Spleen (tissue), 11 donors: ENCODE measurements at regions not wholly inside any gene's neighbourhood (a gene's known extent, or its start where the extent isn't known, plus 50 kb on each side); places are given as distances from the start of the nearest gene placed in this dataset.

Experiments
- DNase-seq: peaks from one replicate; pipeline ENCODE4 v3.0.0-alpha.2; 2020
- H3K27ac ChIP-seq, 8 donors: fragments of 200-600 bp; sonication (generic) in 7 of 8; 1 replicate in 4 of 8; 2 replicates in 4 of 8; pipeline versions ENCODE4 v1.5.0 to v1.8.0; 2016 to 2021; ENCODE audit warnings: inconsistent platforms in 4 of 8, mild to moderate bottlenecking in 4 of 8, moderate library complexity in 1 of 8
- H3K27me3 ChIP-seq, 7 donors: fragments of 200-600 bp; sonication (generic) in 6 of 7; replicated peaks in 1 of 7; 1 replicate in 4 of 7; 2 replicates in 3 of 7; pipeline versions ENCODE4 v1.5.0 to v1.8.0; 2016 to 2021; ENCODE audit warnings: inconsistent platforms in 3 of 7, mild to moderate bottlenecking in 1 of 7
- H3K36me3 ChIP-seq, 6 donors: fragments of 200-600 bp; sonication (generic) in 5 of 6; 1 replicate in 4 of 6; 2 replicates in 2 of 6; pipeline versions ENCODE4 v1.5.0 to v1.8.0; 2016 to 2021; ENCODE audit warnings: inconsistent platforms in 2 of 6
- H3K4me1 ChIP-seq, 6 donors: fragments of 200-600 bp; sonication (generic) in 5 of 6; 1 replicate in 3 of 6; 2 replicates in 3 of 6; pipeline versions ENCODE4 v1.5.0 to v1.8.0; 2016 to 2021; ENCODE audit warnings: inconsistent platforms in 3 of 6
- H3K4me3 ChIP-seq, 8 donors: fragments of 200-600 bp; sonication (generic) in 7 of 8; 1 replicate in 4 of 8; 2 replicates in 4 of 8; pipeline versions ENCODE4 v1.5.0 to v1.8.0; 2016 to 2021; ENCODE audit warnings: inconsistent platforms in 4 of 8, mild to moderate bottlenecking in 4 of 8, moderate library complexity in 2 of 8
- H3K9me3 ChIP-seq, 8 donors: fragments of 200-600 bp; sonication (generic) in 7 of 8; 1 replicate in 4 of 8; 2 replicates in 4 of 8; pipeline versions ENCODE4 v1.5.0 to v1.8.0; 2016 to 2021; ENCODE audit warnings: inconsistent platforms in 4 of 8
- CTCF ChIP-seq, 11 experiments: fragments of 200-600 bp in 7 of 11; fragments of 450-650 bp in 4 of 11; sonication (generic) in 4 of 11; IDR thresholded peaks in 8 of 11; conservative IDR thresholded peaks in 3 of 11; 1 replicate in 7 of 11; 2 replicates in 4 of 11; pipeline versions ENCODE4 v1.4.0 to v1.8.0; 2016 to 2021; ENCODE audit warnings: antibody characterized with exemption in 11 of 11, inconsistent platforms in 4 of 11, mild to moderate bottlenecking in 1 of 11
- POLR2A ChIP-seq, 3 donors: fragments of 450-650 bp; IDR thresholded peaks; one replicate each; pipeline ENCODE4 v1.5.1; 2017; ENCODE audit warnings: antibody characterized with exemption in 3 of 3, mild to moderate bottlenecking in 1 of 3
- POLR2AphosphoS5 ChIP-seq, 3 donors: sonication (generic); formaldehyde crosslinking; IDR thresholded peaks; one replicate each; pipeline ENCODE4 v1.5.1; 2017; ENCODE audit warnings: antibody characterized with exemption in 3 of 3
- WGBS, 5 donors: extraction: QIAGEN DNeasy Blood & Tissue Kit in 3 of 5; methylation state at CpG; one replicate each; pipeline versions ENCODE4 v1.1.5 to v1.1.7; 2013 to 2018; 5-methylcytosine and 5-hydroxymethylcytosine counted together
- intact Hi-C: fragments of 100-400 bp; cut with DNase I; formaldehyde crosslinking; loops from one replicate; pipeline ENCODE4 v1.15.0; 2023; ENCODE audit warnings: low total_unique reads
- donor health status: healthy with polysubstance abuse.
- donor health status: DM: no; HTN: no; CAD: no; lungs with moderate emphysema.
- donor health status: DM: no; HTN: no; CAD: no.
- donor health status: Bipolar disorder and iron deficiency.
- donor health status: healthy.
- donor health status: DM: no; HTN: no; CAD: no.
- donor health status: DM: yes; HTN: yes; CAD: no.

DNA sequence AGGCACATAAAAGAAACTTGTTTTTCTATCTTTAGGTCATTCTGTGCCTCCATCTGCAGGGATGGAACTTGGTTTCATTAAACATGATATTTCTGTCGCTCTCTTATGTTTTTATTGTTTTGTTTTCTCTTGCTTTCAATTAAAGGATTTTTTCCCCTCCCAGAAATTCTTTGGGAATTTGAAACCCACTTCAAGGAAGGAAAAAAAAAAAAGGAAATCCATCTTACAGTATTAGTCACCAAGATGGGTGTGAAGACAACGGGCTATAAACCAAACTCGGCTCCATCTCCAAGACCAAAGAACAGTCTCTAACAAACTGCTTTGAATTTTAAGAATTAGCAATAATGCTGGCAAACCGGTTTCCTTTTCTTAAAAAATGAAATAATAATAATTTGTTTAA is 244.1 kb downstream of the BCL11A start:
- Histone ChIP-seq H3K36me3 (no peaks in the 10 kb centered on the region), H3K27me3 (no peaks in the 10 kb centered on the region), H3K27ac (no peak overlapping the region), H3K4me3 (no peak overlapping the region), H3K4me1 (peaks cover 0 to 41% (median 11%) of the 10 kb centered on the region in 6 donors), H3K9me3 (no peaks in the 10 kb centered on the region)
- TF ChIP-seq CTCF (IDR thresholded peaks at IDR 0.05 in 8 of 11, conservative IDR thresholded peaks at IDR 0.05 in 3 of 11) = no peak
- no peak for DNase-seq
- intact Hi-C loops = no loop called here
- 77 to 91% (median 79%) methylated on average over 4 of the region's 4 CpGs for WGBS, 5 donors

- intact Hi-C loops = no loop called here
- 36 to 51% (median 40%) methylated on average over 5 of the region's 5 CpGs for WGBS, 5 donors
- Histone ChIP-seq H3K27me3 (no peaks in the 10 kb centered on the region), H3K27ac (no peak overlapping the region), H3K4me1 (peaks cover 0 to 31% (median 5%) of the 10 kb centered on the region in 6 donors), H3K36me3 (no peaks in the 10 kb centered on the region), H3K9me3 (no peaks in the 10 kb centered on the region), H3K4me3 (no peak overlapping the region)
- no peak for DNase-seq
- no peak for TF ChIP-seq POLR2AphosphoS5 (IDR thresholded peaks at IDR 0.05)
- TF ChIP-seq CTCF (IDR thresholded peaks at IDR 0.05 in 8 of 11, conservative IDR thresholded peaks at IDR 0.05 in 3 of 11) = no peak
- no peak for TF ChIP-seq POLR2A (IDR thresholded peaks at IDR 0.05)
These were observed 247.1 kb downstream of the BCL11A start for GRCh38 chr2:60306267-60306861.

DNA sequence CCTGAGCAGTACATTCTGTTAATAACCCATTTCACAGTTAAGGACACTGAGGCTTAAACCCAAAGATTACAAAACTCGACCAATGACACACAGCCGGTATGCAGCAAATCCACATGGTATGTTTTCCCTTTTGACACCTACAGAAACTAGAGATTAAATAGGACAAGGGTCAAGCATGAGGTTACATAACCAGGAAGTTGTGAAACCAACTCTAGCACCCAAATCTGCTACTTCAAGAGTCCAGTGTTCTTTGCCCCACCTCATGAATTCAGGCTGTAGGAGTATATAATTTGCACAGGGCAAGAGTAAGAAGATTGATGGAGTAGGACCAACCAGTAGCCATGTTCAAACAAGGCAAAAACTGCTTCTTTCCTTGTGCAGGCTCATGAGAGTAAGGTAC is 249.8 kb downstream of the BCL11A start:
- 58 to 89% (median 77%) methylated on average over 2 of the region's 2 CpGs for WGBS, 5 donors
- no peak for TF ChIP-seq POLR2AphosphoS5 (IDR thresholded peaks at IDR 0.05)
- no peak for TF ChIP-seq CTCF (IDR thresholded peaks at IDR 0.05 in 8 of 11, conservative IDR thresholded peaks at IDR 0.05 in 3 of 11)
- no peak for TF ChIP-seq POLR2A (IDR thresholded peaks at IDR 0.05)
- DNase-seq = no peak

GRCh38 chr2:60302377-60303126 is 250.9 kb downstream of the BCL11A start:
- no peak for DNase-seq
- Histone ChIP-seq H3K27ac (no peak overlapping the region), H3K9me3 (no peaks in the 10 kb centered on the region), H3K4me3 (no peak overlapping the region), H3K4me1 (peaks cover 0 to 21% (median 3%) of the 10 kb centered on the region in 6 donors), H3K27me3 (no peaks in the 10 kb centered on the region), H3K36me3 (no peaks in the 10 kb centered on the region)
- no peak for TF ChIP-seq POLR2AphosphoS5 (IDR thresholded peaks at IDR 0.05)
- intact Hi-C loops = no loop called here
- WGBS, 5 donors = 88 to 97% (median 93%) methylated on average over 6 of the region's 6 CpGs

More for the DNA sequence above, 249.8 kb downstream of the BCL11A start:
- no peak overlapping the region for H3K27ac ChIP-seq
- intact Hi-C loops = no loop called here
- peaks cover 0 to 21% (median 3%) of the 10 kb centered on the region in 6 donors for H3K4me1 ChIP-seq
- no peaks in the 10 kb centered on the region for H3K9me3 ChIP-seq
- H3K36me3 ChIP-seq = no peaks in the 10 kb centered on the region
- no peak overlapping the region for H3K4me3 ChIP-seq
- no peaks in the 10 kb centered on the region for H3K27me3 ChIP-seq
